C4-2B (cell line): ENCODE measurements at regions not wholly inside any gene's neighbourhood (a gene's known extent, or its start where the extent isn't known, plus 50 kb on each side); places are given as distances from the start of the nearest gene placed in this dataset.

Source experiments
- H3K27ac ChIP-seq: fragments of 450-650 bp; 2 replicates; pipeline ENCODE4 v1.5.1; 2017
- CTCF ChIP-seq: fragments of 450-650 bp; conservative IDR thresholded peaks from 2 replicates; pipeline ENCODE4 v1.5.1; 2017; ENCODE audit warnings: mild to moderate bottlenecking
- ZFX ChIP-seq: fragments of 450-650 bp; IDR thresholded peaks from 2 replicates; pipeline ENCODE4 v1.6.1; 2017

- no peak overlapping the region for H3K27ac ChIP-seq
- no peak for TF ChIP-seq CTCF
- TF ChIP-seq ZFX, result no peak
Observed at GRCh38 chr1:58857680-58858673, 74.1 kb upstream of the JUN start.

- no peak for TF ChIP-seq ZFX
- no peak for TF ChIP-seq CTCF
Observed at GRCh38 chr1:58859769-58860485, 76.1 kb upstream of the JUN start.

GRCh38 chr1:58861076-58861475, 77.2 kb upstream of the JUN start:
- TF ChIP-seq ZFX (no peak), CTCF (no peak)
- H3K27ac ChIP-seq, result no peak overlapping the region

More at GRCh38 chr1:58859769-58860485, 76.1 kb upstream of the JUN start:
- H3K27ac ChIP-seq, result no peak overlapping the region

GRCh38 chr1:58861506-58861905, 77.7 kb upstream of the JUN start:
- H3K27ac ChIP-seq, result no peak overlapping the region
- no peak for TF ChIP-seq CTCF
- no peak for TF ChIP-seq ZFX

- no peak overlapping the region for H3K27ac ChIP-seq
- TF ChIP-seq ZFX, result no peak
- no peak for TF ChIP-seq CTCF
Observed at GRCh38 chr1:58862728-58863385, 79.0 kb upstream of the JUN start.

- no peak for TF ChIP-seq CTCF
- no peak for TF ChIP-seq ZFX
- H3K27ac ChIP-seq, result no peak overlapping the region
Observed at GRCh38 chr1:58864654-58865053, 80.8 kb upstream of the JUN start.

- no peak for TF ChIP-seq ZFX
- no peak for TF ChIP-seq CTCF
- no peak overlapping the region for H3K27ac ChIP-seq
Observed at GRCh38 chr1:58866578-58866977, 82.7 kb upstream of the JUN start.
